SKM-1 treated with dmso at 0.1 percent for 144 hours (cell line): ENCODE measurements at regions not wholly inside any gene's neighbourhood (a gene's known extent, or its start where the extent isn't known, plus 50 kb on each side); places are given as distances from the start of the nearest gene placed in this dataset.
"Not testable (repeated sequence)": the region's sequence is repeated elsewhere in the genome, so short reads cannot be mapped to it uniquely, and the experiment has no call there.

Source experiments
- DNase-seq: peaks from one replicate; lab custom pipeline; 2025; ENCODE audit not compliant: unreplicated experiment; lab: John Stamatoyannopoulos, UW

DNA sequence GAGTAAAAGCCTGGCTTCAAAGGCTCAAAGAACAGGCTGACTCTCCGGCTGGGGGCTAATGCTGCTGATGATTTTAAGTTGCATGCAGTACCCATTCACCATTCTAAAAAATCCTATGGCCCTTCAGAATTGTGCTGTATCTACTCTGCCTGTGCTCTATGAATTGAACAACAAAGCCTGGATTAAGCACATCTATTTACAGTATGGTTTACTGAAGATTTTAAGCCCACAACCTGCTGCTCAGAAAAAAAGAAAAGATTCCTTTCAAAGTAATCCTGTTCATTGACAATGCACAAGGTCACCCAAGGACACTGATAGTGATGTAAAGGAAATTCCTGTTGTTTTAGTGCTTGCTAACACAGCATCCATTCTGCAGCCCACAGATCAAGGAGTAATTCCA lies 84.9 kb upstream of the SFRP2 start:
- no peak for DNase-seq

DNA sequence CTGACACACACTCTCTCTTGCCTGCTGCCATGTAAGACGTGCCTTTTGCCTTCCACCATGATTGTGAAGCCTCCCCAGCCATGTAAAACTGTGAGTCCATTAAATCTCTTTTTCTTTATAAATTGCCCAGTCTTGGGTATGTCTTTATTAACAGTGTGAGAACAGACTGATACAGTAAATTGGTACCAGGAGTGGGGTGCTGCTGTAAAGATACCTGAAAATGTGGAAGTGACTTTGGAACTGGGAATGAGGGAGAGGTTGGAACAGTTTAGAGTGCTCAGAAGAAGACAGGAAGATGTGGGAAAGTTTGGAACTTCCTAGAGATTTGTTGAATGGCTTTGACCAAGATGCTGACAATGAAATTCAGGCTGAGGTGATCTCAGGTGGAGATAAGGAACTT lies 77.9 kb upstream of the SFRP2 start:
- DNase-seq = not testable (repeated sequence)

DNA sequence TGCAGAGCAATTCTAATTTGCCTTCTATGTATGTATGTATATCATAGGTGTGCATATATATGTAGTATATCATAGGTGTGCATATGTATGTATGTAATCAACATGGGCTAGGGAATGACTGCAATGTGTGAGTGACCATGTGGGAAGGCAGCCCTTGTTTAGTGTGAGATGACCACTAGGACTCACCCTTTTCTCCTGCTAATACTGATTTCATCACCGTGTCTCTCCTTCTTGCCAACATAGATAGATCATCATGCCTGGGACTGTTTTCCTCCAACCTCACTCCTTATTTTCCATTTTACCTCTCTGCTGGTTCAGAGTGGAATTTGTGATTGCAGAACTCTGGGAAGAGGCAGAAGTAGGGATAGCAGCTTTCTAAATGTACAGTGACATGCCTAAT lies 63.6 kb upstream of the SFRP2 start:
- no peak for DNase-seq

DNA sequence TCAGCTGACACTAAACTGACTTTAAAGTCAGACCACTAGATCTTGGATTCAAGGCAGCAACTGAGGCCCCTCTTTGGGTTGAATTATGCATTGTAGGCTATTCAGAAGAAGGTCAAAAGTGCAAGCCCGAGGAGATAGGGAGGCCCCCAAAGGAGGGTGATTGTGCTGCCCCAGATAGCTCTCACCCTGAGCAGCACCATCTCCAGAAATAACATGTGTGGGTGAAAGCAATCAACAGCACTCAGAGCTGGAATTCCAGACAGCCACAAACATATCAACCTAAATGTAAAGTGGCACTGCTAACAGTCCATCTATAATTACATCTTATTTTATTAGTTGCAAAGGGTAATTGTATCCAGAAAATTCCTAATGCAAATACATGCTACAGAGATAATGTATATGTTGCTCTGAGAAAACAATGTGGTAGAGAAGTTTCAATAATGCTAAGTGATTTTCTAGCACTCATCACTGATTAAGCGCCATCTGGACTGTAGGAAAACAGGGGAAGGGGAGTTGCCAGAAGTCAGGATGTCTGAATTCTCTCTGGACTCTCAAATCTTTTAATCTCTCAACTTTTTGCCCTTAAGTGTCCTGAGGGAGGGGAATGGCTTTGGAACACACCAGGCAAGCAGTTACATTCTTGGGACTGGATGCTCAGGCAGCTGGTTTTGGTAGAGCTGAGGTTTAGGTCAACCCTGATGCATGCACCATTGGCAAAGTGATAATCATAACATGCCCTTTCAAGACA lies 61.8 kb upstream of the SFRP2 start:
- no peak for DNase-seq

DNA sequence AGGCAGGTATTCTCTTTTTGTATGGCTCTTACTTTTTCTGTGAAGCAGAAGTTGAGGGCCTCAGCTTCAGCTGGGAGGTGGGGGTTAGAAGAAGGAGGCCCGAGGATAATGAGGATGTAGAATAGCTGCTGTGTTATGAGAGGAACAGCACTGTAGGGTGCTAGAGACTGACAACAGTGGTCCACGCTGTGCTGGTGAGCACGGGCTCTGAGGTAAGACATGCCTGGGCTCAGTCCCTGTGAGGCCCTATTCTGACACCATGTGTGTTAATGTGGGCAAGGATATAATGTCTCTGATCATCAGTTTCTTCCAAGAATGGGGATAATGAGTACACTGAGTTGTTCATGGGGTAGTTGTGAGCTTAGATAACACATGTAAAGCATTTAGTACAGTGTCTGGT lies 55.3 kb upstream of the SFRP2 start:
- DNase-seq = no peak
